Posterior cingulate gyrus (tissue), 11 donors: ENCODE measurements at regions not wholly inside any gene's neighbourhood (a gene's known extent, or its start where the extent isn't known, plus 50 kb on each side); places are given as distances from the start of the nearest gene placed in this dataset.

Experiments
- DNase-seq, 10 donors: peaks; one replicate each; pipeline versions ENCODE4 v3.0.0 to v3.0.0-alpha.2; 2020 to 2021; ENCODE audit warnings: mixed read lengths in 3 of 10
- intact Hi-C: fragments of 100-400 bp; cut with DNase I; formaldehyde crosslinking; loops from one replicate; pipeline ENCODE4 v1.15.1; 2023

DNA sequence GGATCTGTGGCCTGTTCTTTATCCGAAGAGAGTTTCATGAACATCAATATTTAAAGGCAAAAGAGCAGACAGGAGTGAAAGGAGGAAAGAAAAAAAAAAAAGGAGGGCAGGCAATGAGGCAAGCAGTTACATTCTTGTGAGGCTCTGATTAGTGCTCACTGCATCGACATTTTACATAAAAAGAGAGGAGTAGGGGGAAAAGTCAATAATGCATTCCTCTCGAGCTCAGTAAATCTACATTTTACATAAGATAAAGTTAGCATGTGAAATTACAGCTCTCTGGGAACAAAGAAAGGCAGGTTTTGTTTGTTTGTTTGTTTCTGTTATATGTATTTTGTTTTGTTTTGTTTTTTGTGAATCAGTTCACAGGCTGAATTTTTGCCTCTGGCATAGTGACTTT lies 187.1 kb upstream of the ARL4C start:
- intact Hi-C loops = no loop called here
- DNase-seq = no peak

GRCh38 chr2:234682492-234683228 lies 185.8 kb upstream of the ARL4C start:
- intact Hi-C loops = no loop called here
- DNase-seq = no peak

- intact Hi-C loops = no loop called here
- no peak for DNase-seq
These were observed 184.1 kb upstream of the ARL4C start for GRCh38 chr2:234680688-234681619.

- DNase-seq = no peak
- intact Hi-C loops = no loop called here
These were observed 183.1 kb upstream of the ARL4C start for GRCh38 chr2:234679741-234680687.

DNA sequence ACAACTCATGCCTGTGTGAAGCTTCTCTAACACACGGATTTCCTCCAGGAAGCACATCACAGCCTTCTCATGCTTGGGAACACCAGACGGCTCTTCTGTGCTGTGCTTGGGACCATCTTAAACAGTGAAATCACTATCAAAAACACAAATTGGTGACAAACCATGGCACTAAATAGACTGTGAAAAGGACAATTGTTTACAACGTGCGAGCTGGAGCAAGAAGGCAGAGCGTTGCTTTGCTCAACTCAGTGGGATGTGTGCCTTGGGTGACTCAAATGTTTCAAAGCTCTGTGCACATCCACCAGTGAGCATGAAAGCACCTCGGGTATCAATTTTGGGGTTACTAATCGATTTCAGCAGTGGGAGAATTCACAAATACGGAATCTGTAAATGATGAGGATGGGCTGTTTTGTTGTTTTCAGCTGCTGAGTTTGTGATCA lies 182.4 kb upstream of the ARL4C start:
- DNase-seq = no peak
- intact Hi-C loops = no loop called here

- intact Hi-C loops = no loop called here
- no peak for DNase-seq
These were observed 181.8 kb upstream of the ARL4C start for GRCh38 chr2:234678711-234679110.

- no peak for DNase-seq
- intact Hi-C loops = no loop called here
These were observed 181.1 kb upstream of the ARL4C start for GRCh38 chr2:234677758-234678538.

GRCh38 chr2:234676783-234677450 lies 180.0 kb upstream of the ARL4C start:
- intact Hi-C loops = no loop called here
- peak in 2 of 10 donors; percentile 6 to 23 for DNase-seq

- intact Hi-C loops = no loop called here
- no peak for DNase-seq
These were observed 179.4 kb upstream of the ARL4C start for GRCh38 chr2:234676109-234676782.

DNA sequence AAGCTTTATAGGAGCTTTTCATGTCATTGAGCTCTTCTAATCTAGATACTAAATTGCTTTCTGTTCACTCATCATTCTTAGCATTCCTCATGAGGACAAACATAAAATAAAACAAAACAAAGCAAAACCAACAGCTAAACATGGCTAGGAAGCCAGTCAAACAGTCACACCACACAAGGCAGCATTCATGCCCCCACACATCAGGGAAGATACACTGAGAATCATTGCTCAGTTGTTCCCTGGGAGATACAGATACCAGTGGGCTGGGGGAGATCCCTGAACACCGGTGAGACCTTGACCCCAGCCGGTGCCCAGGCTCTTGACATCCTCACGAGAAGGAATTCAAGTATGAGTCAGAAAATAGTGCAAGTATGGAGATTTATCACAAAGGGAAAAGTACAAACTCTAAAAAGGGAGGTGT lies 177.9 kb upstream of the ARL4C start:
- no peak for DNase-seq
- intact Hi-C loops = no loop called here

DNA sequence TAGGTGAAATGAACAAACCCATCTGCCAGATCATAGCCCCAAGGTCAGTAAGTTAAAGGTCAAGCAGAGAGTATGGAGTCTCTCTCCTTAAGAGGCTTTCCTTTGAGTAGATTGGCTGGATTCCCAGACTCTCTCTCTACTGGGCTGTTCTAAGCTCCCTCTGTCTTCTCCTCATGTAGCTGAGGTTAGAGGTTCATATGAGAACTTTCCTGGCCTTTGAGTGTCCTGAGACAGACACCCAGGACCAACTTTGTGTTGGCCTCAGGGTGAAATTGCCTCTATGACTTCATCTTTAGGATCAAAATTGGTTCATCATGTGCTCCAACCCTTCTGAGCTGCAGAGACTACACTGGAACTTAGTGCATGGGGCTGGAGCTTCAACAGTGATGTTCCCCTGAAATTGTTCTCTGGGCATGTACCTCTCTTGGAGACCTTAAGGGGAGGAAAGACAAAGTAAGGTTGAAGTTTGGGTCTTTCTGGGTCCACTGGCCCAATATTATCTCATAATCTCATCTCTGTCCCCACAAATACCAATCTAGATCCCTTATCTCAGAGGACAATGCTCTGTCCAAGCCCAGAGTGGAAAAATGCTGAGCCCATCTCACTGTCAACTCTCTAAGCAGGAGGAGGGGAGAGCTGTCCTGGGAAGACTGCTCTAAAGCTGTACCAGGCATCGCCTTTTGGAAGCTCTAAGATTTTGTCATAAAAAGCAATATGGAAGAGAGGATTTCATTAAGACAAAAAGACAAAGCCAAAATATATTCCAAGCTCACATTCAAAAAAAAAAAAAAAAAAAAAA lies 177.3 kb upstream of the ARL4C start:
- intact Hi-C loops = no loop called here
- no peak for DNase-seq

- intact Hi-C loops = no loop called here
- DNase-seq = no peak
These were observed 176.6 kb upstream of the ARL4C start for GRCh38 chr2:234673501-234673900.

- intact Hi-C loops = no loop called here
- DNase-seq = no peak
These were observed 175.7 kb upstream of the ARL4C start for GRCh38 chr2:234672498-234673150.

- intact Hi-C loops = no loop called here
- DNase-seq = no peak
These were observed 174.8 kb upstream of the ARL4C start for GRCh38 chr2:234671716-234672115.

DNA sequence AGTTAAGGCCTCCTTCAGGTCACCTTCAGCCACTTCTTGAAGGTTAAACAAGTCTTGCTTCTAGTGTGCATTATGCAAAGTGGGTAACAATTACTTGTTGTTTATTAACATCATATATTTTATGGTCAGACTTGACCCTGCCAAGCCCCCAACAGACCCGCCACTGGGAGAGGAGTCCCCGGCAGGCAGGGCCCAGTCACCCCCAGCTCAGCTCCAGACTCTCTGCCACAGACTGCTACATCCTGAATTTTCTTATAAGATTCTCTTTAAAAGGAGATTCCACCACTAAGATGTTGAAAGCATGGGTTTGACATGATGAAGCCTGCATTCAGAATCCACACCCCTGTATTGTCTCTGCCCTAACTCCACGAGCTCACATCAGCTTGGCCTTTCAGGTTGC lies 174.3 kb upstream of the ARL4C start:
- DNase-seq = no peak
- intact Hi-C loops = no loop called here

GRCh38 chr2:234670806-234671205 lies 173.9 kb upstream of the ARL4C start:
- no peak for DNase-seq
- intact Hi-C loops = no loop called here

GRCh38 chr2:234670052-234670451 lies 173.2 kb upstream of the ARL4C start:
- no peak for DNase-seq

More at GRCh38 chr2:234670052-234670451, 173.2 kb upstream of the ARL4C start:
- intact Hi-C loops = no loop called here
